NCI-H2029 (cell line): ENCODE measurements at regions not wholly inside any gene's neighbourhood (a gene's known extent, or its start where the extent isn't known, plus 50 kb on each side); places are given as distances from the start of the nearest gene placed in this dataset.

ENCODE experiments used
- DNase-seq: peaks from one replicate; lab custom pipeline; 2025; lab: John Stamatoyannopoulos, UW

- no peak for DNase-seq
Observed at GRCh38 chr2:150783896-150784295, 296.4 kb upstream of the RND3 start.

- no peak for DNase-seq
Observed at GRCh38 chr2:150783015-150783414, 295.5 kb upstream of the RND3 start.

GRCh38 chr2:150782613-150783012 is 295.1 kb upstream of the RND3 start:
- DNase-seq, result no peak

- no peak for DNase-seq
Observed at GRCh38 chr2:150781142-150781541, 293.7 kb upstream of the RND3 start.

- no peak for DNase-seq
Observed at GRCh38 chr2:150778828-150779227, 291.4 kb upstream of the RND3 start.

GRCh38 chr2:150769421-150769820 is 282.0 kb upstream of the RND3 start:
- no peak for DNase-seq

- no peak for DNase-seq
Observed at GRCh38 chr2:150767991-150768746, 280.7 kb upstream of the RND3 start.

- no peak for DNase-seq
Observed at GRCh38 chr2:150762571-150762970, 275.1 kb upstream of the RND3 start.

DNA sequence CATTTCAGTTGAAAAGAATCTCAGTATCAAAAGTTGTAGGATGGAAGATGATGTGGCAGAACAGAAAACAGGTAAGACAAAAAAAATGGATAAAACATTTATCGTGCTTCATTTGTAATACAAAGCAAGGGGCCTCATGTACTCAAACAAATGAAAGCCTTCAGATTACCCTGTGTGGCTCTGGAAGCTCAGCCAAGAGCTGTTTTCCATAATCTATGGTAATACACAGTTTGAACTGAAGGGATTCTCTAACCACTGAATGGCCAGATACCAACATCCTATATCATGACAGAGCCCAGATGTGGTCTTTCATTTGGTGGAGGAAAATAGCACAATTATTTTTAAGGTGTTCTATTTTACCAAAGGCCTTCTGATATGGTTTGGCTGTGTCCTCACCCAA is 272.1 kb upstream of the RND3 start:
- DNase-seq, result no peak

DNA sequence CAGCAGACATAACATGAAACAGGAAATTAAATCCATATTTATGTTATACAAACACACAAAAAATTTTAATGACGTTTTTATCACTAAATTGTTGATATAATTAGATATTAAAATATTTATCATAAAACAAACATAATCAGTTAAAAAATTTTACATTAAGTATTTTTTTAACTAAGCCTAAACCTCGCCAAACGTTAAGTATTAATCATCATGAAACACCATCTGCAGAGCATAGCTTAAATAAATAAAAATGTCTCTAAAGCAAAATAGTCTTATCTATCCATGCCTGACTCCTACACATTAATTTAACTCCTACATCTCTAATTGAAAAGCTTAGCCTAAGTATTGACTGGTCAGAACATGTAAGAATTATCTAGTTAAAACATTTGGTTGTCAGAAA is 271.6 kb upstream of the RND3 start:
- no peak for DNase-seq

DNA sequence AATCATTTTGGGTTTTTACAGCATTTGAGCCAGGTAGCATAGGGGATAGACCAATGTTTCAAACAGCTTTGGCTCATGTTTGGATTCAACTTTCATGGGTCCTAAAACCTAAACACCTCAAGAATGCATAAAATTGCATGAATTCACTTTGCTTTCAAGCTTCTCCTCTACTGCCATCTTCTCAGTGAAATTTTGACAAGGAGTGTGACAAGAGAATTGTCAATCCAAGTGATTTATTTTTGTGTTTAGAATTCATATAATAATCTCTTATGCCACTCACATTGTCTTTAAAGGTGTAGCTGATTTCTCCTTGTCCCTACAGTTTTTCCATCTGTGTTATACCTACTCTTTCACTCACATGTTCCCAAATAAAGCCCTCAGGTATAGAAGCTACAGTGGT is 264.8 kb upstream of the RND3 start:
- DNase-seq, result no peak

DNA sequence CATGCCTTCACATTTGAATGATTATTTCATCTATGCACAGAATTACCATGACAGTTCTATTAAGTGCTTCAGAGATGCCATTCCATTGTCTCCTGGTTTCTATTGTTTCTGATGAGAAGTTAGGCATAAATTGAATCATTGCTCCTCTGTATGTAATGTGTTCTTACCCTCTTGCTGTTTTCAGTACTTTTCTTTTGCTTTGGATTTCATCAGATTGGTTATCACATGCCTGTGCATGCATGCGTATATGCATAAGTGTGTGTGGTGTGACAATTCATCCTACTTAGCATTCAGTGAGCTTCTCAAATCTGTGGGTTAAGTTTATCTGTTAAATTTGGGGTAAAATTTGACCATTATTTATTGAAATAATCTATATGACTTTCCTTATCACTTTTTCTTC is 263.3 kb upstream of the RND3 start:
- no peak for DNase-seq

DNA sequence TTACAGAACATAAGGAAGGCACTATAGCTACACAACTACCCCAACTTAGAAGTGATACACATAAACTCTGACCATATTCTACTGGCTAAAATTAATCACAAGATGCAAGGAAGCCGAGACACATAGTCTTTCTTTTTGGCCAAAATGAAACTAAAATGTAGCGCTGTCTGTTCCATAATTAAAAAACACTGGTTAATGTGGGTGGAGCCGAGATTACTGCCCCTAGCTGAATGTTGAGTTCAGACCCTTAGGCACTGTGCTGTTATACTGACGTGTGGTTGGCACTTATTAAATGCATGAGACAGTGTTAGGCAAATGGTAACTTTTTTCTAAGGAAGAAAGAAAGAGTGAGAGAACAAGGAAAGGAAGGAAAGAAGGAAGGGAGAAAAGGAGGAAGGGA is 254.6 kb upstream of the RND3 start:
- no peak for DNase-seq

GRCh38 chr2:150735894-150736498 is 248.5 kb upstream of the RND3 start:
- DNase-seq, result no peak

DNA sequence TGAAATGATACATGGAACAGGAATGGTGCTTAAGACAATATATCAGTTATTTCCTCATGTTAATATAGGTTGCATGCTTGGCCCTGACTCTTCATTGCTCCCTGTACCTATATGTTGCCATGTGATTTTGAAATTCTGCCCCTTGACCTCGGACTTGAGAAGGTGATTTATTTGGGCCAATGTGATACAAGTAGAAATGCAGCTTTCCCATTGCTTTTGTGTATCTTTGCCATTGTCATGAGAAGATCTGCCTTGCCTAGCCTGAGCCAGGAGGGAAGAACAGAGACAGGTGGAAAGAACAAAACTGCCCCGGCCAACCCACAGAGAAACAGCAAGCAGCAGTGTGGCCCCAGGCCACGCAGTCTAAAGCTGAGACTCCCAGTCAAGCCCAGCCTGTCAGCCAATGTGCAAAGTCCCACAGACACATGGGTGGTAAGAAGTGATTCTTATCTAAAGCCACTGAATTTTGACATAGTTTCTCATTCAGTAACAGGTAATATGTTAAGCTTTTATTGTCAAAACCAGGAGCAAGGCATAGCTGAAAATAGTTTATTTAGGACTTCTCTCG is 245.7 kb upstream of the RND3 start:
- no peak for DNase-seq

DNA sequence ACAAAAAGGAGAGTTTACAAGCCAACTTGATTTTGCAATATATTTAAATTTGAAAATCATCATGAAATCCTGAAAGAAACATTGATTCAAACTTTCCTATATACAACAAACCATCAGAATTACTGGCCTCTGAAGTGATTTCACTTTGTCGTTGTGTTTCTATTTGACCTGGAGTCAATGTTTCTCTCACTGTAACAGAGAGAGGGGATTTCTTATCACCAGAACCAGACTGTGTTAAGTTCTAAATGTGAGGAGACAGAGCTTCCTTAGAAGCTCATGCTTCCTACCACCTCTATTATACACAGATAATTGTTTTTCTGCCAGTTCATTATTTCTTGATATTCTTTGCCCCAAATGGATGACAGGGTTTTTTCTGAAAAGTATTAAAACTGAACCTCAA is 245.0 kb upstream of the RND3 start:
- no peak for DNase-seq

DNA sequence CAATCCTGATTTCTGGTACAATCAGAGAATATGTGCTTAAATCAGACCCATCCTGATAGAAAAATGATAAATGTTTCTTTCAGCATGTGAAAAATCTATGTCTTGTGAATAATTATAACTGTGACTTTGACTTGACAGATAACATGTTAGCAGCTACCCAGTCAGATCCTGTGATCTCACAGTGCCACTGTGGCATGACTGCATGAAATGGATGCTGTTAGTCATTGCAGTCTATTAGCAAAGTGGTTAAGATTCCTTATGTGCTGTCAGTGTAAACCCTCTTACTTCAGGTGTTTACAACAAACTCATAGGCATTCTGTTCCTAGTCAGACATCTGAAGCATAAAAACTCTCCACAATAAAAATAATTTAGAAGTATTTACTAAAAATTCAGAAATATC is 244.6 kb upstream of the RND3 start:
- DNase-seq, result no peak

GRCh38 chr2:150729495-150729955 is 242.1 kb upstream of the RND3 start:
- no peak for DNase-seq

DNA sequence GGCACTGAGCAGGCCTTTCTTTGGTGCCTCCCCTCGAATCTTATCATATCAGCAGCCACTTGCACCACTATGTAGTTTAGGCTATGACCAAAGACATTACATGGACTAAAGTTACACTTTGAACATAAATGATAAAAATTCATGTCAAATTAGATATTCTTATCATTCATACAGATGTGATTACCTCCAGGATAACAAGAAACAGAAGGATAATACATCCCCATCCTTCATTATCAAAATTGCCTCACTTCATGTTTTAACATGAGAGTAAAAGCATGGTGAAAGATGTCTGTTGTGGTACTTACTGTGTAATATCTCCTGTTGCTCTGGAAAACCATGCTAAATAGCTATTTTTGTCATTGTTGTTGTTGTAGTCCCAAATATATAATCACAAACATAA is 230.8 kb upstream of the RND3 start:
- DNase-seq, result no peak

DNA sequence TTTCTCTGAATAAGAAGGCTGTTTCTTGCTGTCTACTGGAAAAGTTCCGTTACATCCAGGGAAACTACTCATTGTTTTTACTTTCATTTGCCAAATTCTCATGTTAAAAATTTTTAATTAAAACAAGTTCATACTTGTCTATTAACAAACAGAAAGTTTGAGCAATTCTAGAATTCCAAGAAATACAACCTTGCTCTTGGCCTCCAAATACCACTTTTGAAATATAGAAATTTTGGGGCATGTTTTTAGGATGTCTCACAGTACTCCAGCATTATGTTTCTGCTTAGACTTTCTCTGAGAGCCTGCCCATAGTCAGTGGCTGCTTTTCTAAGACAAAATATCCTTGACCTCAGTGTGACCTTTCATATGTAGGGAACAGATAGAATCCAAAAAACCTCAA is 228.7 kb upstream of the RND3 start:
- no peak for DNase-seq

GRCh38 chr2:150715501-150715900 is 228.0 kb upstream of the RND3 start:
- DNase-seq, result no peak

DNA sequence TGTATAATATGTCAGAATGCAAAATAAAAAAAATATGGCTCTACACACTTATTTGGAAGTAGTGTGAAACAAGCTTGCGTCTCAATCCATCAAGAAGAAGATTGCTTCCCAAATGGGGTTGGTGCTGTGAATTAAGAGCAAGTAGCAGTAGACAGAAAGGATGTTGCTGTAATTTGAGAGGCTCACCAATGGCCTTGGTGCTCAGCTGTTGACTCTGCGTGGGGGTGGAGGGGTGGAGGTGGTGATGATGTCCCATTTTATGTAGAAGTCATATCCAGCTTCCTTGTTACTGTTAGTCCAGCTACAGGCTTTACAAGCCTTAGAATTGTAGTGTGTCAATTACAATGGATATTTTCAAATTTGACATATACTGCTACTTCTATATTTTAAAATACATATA is 223.4 kb upstream of the RND3 start:
- DNase-seq, result peak; percentile 19

DNA sequence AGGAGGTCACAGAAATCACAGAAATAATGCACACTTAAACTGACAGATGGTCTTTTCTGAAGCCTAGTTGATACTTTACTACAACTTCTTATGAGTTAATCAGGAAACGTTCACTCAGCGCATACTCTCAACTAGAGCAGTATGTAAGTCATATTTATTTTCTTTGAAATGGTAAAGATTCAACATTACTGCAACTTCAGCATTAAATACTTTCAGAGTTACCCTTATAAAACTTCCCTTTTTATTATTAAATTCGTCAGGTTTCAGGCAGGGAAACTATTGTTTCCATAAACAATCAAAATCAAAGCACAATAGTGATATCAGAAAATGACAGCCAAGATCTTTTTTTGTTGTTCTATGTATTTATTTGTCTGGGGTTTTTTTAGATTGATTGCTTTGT is 222.6 kb upstream of the RND3 start:
- DNase-seq, result no peak

- DNase-seq, result no peak
Observed at GRCh38 chr2:150706561-150706960, 219.1 kb upstream of the RND3 start.
